ENCODE measurements at regions not wholly inside any gene's neighbourhood (a gene's known extent, or its start where the extent isn't known, plus 50 kb on each side); places are given as distances from the start of the nearest gene placed in this dataset.

GRCh38 chr2:173672573-173673340, 292.4 kb downstream of the SP3 start:
- DNase-seq = no peak

GRCh38 chr2:173673640-173674039, 291.5 kb downstream of the SP3 start:
- no peak for DNase-seq

DNA sequence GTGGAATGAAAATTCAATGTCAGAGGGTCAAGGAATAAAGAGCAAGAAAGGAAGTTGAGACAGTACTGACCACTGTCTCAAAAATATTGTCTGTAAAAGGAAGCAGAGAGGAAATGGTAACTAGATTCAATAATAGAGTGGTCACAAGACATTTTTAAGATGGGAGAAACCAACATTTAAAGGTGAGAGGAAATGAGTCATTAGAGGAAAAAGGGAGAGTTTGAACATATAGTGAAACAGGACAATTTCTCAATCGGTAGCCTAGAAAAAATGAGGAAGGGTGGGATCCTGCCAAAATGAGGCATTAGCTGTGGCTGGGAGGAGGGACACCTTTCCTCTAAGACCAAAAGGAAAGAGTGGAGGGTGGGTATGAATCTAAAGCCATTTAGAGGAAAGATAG, 288.5 kb downstream of the SP3 start:
- DNase-seq = no peak

DNA sequence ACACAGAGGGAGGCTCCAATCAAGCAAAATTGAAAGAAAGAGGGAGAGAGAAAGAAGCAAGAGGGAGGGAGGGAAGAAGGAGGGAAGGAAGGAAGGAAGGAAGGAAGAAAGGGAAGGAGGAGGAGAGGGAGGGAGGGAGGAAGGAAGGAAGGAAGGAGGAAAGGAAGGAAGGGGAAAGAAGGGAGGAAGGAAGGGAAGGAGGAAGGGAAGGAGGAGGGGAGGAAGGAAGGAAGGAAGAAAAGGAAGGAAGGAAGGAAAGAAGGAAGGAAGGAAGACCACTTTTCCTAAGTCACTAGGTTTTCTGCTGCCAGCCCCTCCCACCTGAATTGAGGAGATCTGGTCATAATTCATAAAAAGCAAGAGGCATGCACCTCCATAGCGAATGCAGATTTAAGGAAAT, 287.0 kb downstream of the SP3 start:
- no peak for DNase-seq

- no peak for DNase-seq
These were observed 284.6 kb downstream of the SP3 start for GRCh38 chr2:173680574-173680973.

GRCh38 chr2:173681881-173682650, 283.1 kb downstream of the SP3 start:
- DNase-seq = peak; percentile 88

DNA sequence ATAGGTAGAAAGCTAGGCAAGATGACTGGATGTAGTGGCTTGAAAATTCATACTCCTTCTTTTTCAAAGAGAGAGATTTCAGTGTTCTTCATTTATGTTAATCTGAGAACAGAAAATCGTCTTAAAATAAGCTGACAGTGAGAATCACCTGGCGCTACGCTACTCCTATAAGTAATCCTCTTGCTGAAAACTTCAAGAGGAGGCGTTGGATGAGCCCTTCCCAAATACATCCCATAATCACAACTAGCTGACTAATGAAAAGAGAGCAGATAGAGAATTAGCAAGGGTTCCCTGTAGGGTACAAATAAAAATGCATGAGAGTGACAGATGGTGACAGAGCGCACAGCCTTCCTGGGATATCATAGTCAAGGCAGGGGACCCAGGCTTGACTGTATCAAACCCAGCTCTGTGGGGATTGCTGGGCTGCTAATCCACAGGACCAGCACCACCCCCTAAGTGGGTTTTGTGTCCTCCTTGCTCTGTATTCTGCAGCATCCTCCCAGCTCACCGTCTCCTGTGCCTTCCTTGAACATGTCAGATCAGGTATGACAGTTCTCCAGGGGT, 280.2 kb downstream of the SP3 start:
- DNase-seq = no peak

GRCh38 chr2:173690349-173690748, 274.8 kb downstream of the SP3 start:
- no peak for DNase-seq

- DNase-seq = peak; percentile 61
These were observed 273.1 kb downstream of the SP3 start for GRCh38 chr2:173692068-173692467.

DNA sequence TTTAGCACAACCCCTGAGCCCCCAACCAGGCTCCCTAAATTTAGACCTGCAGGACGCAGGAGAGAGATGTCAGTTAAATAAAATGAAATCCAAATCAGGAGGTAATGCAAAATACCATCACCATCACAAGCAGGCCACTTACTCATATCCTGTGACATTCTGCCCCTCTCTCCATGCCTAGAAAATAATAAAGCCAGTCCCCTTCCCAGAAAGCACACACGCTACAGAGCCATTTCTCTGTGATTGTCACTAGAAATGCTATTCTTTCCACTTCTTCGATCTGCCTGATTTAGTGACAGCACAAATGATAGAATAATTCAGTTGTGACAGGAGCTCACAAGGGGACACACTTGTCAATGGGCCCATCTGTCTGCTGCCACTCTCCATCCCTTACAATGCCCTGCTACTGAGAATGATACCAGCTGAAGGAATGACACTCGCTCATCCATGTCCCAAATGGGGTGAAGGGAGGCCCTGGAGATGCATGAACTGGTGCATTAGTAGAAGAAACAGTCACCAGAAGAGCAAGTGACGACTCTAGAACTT, 272.1 kb downstream of the SP3 start:
- DNase-seq = no peak

- DNase-seq = peak; percentile 94
These were observed 268.9 kb downstream of the SP3 start for GRCh38 chr2:173696274-173696673.

GRCh38 chr2:173697929-173698328, 267.2 kb downstream of the SP3 start:
- no peak for DNase-seq

DNA sequence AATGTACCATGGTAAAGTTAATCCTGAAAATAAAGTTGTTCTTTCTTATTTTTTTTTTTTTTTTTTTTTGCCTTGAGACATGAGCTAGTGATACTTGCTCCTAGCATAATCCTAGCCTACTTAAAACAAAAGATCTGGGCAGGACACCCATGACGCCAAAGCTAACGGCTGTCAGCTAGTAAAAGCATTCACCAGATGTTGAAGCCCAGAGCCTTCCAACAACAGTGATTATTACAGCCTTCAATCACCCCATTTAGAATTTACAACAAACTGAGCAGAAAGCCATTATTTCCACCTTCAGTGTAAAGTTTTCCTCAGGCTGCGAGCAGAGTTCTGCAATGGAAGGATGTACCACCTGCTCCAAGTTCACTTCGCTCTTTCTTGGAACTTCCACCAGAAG, 259.5 kb downstream of the SP3 start:
- DNase-seq = peak; percentile 63

GRCh38 chr2:173706936-173707335, 258.2 kb downstream of the SP3 start:
- no peak for DNase-seq

- peak; percentile 85 for DNase-seq
These were observed 256.4 kb downstream of the SP3 start for GRCh38 chr2:173708806-173709205.

DNA sequence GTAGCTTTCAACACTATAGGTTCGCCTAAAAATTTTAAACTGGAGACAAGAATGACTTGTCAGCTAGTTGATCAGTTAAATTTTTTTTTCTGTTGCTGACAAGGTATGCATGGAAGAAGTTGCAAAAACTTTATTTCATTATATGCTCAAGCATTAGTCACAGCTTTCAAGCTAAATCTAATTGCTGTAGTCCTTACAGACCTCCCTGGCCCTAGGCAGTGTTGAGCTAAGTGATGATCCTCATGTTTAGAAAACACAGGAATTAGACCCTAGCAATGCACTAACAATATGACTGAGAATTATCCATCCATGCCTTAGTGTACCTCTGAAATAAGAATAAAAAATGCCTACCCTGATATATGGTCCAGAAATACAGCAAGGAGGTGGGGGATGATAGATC, 253.4 kb downstream of the SP3 start:
- DNase-seq = no peak

DNA sequence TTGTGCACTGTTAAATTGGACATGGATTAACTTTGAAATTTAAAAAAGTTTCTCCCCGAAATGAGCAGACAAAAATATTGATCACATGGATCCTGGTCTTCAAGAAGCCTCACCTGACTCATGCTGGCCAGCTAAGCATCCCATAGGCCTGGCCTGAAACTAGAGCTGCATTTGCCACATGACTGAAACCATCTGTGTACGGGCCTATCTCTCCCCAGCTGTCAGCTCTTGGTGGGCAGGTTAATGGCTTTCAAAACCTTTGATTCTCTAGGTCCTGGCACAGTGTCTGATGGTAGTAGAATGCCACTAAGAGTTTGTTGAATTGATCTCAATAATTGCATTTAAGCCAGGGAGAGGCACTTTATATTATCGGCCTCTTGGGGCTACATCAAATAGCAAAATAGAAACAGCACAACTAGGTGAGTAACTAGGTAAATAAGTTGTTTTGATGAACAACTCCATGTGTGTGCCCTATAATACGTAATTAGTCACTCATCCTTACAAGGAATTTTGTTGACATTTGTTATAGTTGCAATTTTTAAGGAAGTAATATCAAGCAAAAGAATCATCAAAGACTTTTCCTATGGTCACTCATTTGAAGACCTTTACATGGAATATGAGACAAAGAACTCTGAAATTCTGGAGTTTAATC, 251.1 kb downstream of the SP3 start:
- no peak for DNase-seq

GRCh38 chr2:173715441-173715840, 249.7 kb downstream of the SP3 start:
- DNase-seq = peak; percentile 64

DNA sequence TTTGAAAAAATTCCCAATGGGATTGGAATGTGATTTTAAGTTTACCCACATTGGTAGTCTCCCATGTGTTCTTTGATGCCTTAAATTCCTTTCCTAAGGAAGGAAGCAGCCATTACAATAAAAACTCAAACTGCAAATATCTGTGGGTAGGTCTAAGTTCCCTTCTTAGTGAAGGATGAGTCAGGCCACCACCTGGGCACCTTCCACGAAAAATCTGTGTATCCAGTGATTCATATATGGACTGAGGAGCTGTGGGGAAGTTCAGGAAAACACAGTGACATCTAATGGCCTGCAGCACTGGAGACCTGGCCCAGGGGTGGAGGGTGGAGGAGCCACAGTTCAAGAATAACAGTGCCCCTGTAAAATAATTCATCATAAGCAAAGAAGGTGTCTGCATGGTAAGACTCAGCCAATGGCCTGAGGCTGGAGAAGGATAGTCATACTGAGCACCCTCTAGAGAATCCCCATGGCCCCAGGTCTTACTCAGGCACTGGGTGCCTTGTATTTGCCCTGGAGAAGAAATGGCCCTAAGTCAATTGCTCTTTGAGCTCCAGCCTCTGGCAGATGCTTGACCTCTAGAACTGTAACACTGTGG, 248.6 kb downstream of the SP3 start:
- DNase-seq = no peak

DNA sequence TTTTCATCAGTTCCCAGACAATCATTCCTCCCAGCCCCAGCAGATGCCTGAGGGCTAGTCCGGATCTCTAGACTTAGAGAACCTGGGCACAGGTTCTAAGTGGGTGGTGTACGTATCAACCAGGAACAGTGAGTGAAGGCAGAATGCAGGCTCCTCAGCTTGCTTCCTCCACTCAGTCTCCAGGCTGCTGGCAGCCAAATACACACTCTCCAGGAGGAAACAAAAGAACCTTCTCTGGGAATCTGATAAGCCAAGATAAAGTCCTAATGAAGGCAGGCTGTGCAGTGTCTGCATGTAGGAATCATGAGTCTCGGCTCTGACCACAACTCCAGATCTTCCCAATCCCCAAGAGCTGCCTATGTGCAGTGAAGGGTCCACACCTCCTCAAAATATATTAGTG, 245.7 kb downstream of the SP3 start:
- no peak for DNase-seq

DNA sequence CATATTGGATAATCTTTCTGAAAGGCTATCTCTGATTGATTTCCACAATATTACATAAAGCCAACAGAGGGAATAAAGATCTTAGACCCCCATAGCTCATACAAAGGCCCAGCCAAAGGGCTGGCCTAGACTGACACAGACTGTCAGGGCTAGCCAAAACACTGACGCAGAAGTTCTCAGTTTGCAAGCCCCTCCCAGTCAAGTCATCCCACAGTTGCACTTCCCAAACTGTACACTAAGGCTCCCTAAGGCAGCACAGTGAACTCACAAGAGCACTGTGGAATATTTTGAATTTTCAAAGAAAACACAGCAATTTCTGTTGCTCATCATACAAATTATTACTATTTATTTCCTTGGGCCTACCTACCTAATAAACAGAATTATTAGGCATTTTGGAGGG, 244.9 kb downstream of the SP3 start:
- peak; percentile 44 for DNase-seq

DNA sequence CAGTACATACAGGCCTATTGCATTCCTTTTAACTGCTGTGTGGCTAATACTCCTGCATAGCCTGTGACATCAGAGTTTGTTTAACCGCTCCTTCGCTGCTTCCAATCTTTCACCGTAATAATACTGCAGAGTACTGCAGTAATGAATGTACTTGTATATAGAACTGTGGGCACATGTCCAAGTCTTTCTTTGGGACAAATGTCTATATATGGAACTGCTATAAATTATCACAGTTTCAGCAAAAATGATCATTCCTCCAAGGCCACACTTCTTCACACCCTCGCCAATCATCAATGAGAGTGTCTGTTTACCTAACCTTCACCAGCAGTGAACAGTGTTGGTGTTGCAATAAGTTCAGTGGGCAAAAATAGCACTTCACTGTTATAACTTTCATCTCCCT, 230.4 kb downstream of the SP3 start:
- no peak for DNase-seq

All from tongue (tissue), 1 donor.